AG04449 (cell line): ENCODE measurements at regions not wholly inside any gene's neighbourhood (a gene's known extent, or its start where the extent isn't known, plus 50 kb on each side); places are given as distances from the start of the nearest gene placed in this dataset.

Experiments used
- CTCF ChIA-PET: fragments of 350-600 bp; formaldehyde crosslinking; extraction: SDS; loops from one replicate; lab custom pipeline; 2021; ENCODE audit warnings: antibody characterized with exemption; lab: Yijun Ruan, JAX
- POLR2A ChIA-PET: fragments of 400-600, 350-600 bp; formaldehyde crosslinking; extraction: SDS; loops from one replicate; lab custom pipeline; 2020; ENCODE audit warnings: antibody characterized with exemption, inconsistent platforms; lab: Yijun Ruan, JAX
- DNase-seq: peaks from one replicate; pipeline ENCODE4 v3.0.0-alpha.2; 2010; ENCODE audit warnings: low read depth, low spot score
- H3K4me3 ChIP-seq: 2 replicates; pipeline ENCODE4 v1.5.1; 2011; ENCODE audit warnings: low read depth, mild to moderate bottlenecking, control low read depth, low read length
- TF ChIP-seq, protein P1 (sequence below): IDR thresholded peaks from one replicate; pipeline ENCODE4 v1.5.1; 2011; ENCODE audit warnings: mild to moderate bottlenecking, moderate library complexity, low read length, control low read depth, inconsistent platforms; ENCODE audit not compliant: insufficient read depth; ENCODE audit errors: missing control alignments

DNA sequence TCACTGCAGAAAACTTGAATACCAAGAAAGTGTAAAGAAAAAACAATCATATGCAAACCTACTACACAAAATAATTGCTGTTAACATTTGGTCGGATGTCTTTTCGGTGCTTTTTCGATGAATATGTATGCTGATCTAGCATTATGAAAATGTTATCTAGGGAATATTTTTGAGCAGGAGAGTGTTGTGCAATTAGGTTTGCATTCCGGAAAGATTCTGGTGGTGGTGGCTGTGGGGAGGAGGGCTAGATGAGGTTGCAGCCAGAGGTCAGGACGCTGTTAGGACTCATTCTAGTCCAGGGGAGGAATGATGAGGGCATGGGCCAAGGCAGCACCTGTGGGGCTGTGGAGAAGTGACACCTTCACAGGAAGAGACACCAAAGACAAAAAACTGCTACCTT is 258.0 kb upstream of the ASIC2 start:
- ChIA-PET CTCF (no interaction called here), POLR2A (no interaction called here)
- no peak overlapping the region for H3K4me3 ChIP-seq
- TF ChIP-seq, protein P1, sequence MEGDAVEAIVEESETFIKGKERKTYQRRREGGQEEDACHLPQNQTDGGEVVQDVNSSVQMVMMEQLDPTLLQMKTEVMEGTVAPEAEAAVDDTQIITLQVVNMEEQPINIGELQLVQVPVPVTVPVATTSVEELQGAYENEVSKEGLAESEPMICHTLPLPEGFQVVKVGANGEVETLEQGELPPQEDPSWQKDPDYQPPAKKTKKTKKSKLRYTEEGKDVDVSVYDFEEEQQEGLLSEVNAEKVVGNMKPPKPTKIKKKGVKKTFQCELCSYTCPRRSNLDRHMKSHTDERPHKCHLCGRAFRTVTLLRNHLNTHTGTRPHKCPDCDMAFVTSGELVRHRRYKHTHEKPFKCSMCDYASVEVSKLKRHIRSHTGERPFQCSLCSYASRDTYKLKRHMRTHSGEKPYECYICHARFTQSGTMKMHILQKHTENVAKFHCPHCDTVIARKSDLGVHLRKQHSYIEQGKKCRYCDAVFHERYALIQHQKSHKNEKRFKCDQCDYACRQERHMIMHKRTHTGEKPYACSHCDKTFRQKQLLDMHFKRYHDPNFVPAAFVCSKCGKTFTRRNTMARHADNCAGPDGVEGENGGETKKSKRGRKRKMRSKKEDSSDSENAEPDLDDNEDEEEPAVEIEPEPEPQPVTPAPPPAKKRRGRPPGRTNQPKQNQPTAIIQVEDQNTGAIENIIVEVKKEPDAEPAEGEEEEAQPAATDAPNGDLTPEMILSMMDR = no peak
- DNase-seq = no peak

DNA sequence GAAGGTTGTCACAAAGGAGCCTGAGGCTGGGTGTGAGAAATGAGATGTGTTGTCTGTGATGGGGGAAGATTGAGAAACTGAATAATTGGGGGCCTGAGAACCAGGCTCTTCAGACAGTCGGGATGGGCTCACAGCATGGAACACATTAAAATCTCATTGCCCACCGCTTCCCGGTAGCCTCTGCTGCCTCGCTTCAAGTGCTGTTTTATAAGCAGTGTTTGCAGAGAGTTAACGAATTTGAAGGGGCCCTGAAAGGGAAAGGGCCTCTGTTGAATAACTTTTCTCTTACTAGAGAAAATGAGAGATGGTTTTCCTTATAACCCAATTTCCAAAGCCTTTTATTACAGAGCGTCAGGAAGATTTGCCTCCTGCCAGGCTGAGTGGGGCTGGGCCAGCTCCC is 258.8 kb upstream of the ASIC2 start:
- TF ChIP-seq, protein P1 = no peak
- H3K4me3 ChIP-seq = no peak overlapping the region
- DNase-seq = no peak
- ChIA-PET POLR2A (no interaction called here), CTCF (no interaction called here)

DNA sequence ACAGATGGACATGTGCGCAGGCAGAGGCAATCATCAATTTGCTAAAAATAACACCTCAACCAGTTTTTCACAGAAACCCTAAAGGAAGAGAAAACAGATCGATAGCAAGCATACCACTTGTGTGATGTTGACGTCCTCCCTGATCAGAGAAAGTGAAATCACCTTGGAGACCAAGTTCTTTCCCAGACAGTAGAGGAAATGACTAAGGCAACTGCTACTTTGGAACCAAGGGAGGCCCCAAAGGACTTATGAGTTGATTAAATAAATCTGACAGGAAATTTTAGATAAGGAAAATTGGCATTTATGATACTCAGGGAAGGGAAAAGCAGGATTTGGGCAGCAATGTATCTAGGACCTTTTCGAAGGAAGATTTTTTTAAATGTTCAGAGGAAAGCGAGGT is 267.1 kb upstream of the ASIC2 start:
- TF ChIP-seq, protein P1 = no peak
- DNase-seq = peak; percentile 17
- H3K4me3 ChIP-seq = no peak overlapping the region
- ChIA-PET POLR2A (no interaction called here), CTCF (no interaction called here)

DNA sequence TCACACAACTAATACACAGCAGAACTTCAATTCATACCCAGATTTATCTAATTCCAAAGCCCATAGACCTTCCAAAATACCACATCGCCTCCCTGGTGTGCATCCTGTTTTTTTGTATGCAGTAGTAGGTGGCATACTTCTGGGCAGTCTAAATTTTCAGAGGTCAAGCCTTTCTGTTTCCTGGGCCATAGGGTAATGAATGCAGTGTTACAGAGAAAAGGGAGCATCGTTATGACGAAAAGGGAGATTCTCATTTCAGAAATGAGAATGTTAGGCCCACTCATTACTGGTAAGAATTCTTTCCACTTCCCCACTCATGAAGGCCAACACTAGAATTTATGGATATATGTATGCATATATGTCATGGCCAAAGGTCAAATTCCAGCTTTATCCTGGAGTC is 267.8 kb upstream of the ASIC2 start:
- no peak overlapping the region for H3K4me3 ChIP-seq
- no peak for DNase-seq
- POLR2A ChIA-PET = no interaction called here
- CTCF ChIA-PET = no interaction called here
- TF ChIP-seq, protein P1 = no peak

DNA sequence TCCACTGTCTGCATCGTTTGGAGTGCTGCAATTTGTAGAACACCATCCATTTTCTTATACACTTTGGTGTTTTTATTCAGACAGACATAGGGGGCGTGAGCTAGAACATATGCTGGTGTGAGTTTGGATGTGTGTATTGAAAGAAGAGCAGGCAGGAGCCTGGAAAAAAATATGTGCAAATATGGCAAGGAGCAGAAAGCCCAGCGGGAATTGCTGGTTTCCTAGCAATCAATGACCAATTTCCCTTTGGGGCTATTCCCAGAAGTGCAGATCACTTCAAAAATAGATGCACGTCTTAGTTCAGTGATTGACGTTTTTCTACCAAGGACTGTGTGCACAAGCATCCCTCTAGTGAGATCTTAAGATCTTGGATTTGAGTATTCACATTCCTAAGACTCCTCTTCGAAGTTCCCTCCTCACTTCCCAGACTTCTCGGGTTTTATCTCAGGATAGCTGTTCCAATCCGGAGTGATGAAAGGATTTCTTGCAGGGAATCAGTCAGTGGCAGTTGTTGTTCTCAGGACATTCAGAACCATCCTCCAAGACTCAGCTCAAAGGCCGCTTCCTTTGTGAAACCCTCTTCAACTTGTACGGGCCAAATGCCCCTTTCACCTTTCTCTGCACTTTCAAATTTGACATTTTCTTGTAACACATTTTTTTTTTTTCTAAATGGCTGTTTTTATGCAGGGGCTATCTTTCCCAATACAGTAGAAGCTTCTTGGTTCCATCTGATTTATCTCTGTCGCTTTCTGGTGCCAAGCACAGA is 268.7 kb upstream of the ASIC2 start:
- H3K4me3 ChIP-seq = no peak overlapping the region
- CTCF ChIA-PET = no interaction called here
- POLR2A ChIA-PET = no interaction called here
- TF ChIP-seq, protein P1 = no peak
- no peak for DNase-seq

DNA sequence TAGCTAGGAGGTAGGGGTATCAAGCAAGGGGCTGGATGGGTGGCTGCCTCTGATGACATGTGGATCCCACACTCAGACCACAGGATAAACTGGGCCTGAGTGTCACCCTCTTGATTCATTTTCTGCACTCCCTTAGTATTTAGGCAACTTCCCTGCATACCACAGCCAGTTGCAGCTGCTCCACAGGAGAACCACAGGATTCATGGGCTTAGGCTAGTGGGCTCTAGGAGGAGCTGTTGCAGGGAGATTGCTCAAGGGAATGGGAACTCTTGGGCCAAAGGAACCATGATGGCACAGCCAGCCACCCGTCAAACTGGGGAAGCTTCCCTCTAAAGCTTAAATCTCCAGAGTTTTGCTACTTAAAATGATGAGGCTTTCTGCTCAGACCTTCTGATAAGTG is 269.7 kb upstream of the ASIC2 start:
- TF ChIP-seq, protein P1 = no peak
- no peak for DNase-seq
- H3K4me3 ChIP-seq = no peak overlapping the region
- ChIA-PET CTCF (no interaction called here), POLR2A (no interaction called here)
